ENCODE measurements at regions not wholly inside any gene's neighbourhood (a gene's known extent, or its start where the extent isn't known, plus 50 kb on each side); places are given as distances from the start of the nearest gene placed in this dataset.

- no peak for DNase-seq (ENCODE audit: low spot score)
- no peak overlapping the region for H3K27ac ChIP-seq
- TF ChIP-seq CTCF (IDR thresholded peaks at IDR 0.05): no peak
- no peak overlapping the region for H3K4me3 ChIP-seq
These were observed 645.9 kb downstream of the PCDH7 start for GRCh38 chr4:31366041-31366440.

GRCh38 chr4:31370866-31371465 lies 650.8 kb downstream of the PCDH7 start:
- H3K27ac ChIP-seq: no peak overlapping the region
- TF ChIP-seq CTCF (IDR thresholded peaks at IDR 0.05): peak; percentile 37
- DNase-seq (ENCODE audit: low spot score): no peak
- no peak overlapping the region for H3K4me3 ChIP-seq

GRCh38 chr4:31374256-31374960 lies 654.2 kb downstream of the PCDH7 start:
- DNase-seq (ENCODE audit: low spot score): no peak
- H3K27ac ChIP-seq: no peak overlapping the region
- no peak for TF ChIP-seq CTCF (IDR thresholded peaks at IDR 0.05)
- H3K4me3 ChIP-seq: no peak overlapping the region

- DNase-seq (ENCODE audit: low spot score): no peak
- H3K27ac ChIP-seq: no peak overlapping the region
- H3K4me3 ChIP-seq: no peak overlapping the region
- no peak for TF ChIP-seq CTCF (IDR thresholded peaks at IDR 0.05)
These were observed 655.8 kb downstream of the PCDH7 start for GRCh38 chr4:31375936-31376335.

- no peak for TF ChIP-seq CTCF (IDR thresholded peaks at IDR 0.05)
- no peak for DNase-seq (ENCODE audit: low spot score)
- Histone ChIP-seq H3K27ac (no peak overlapping the region), H3K4me3 (no peak overlapping the region)
These were observed 659.2 kb downstream of the PCDH7 start for GRCh38 chr4:31379364-31379763.

- no peak for DNase-seq (ENCODE audit: low spot score)
These were observed 663.6 kb downstream of the PCDH7 start for GRCh38 chr4:31383767-31384166.

More at GRCh38 chr4:31383767-31384166, 663.6 kb downstream of the PCDH7 start:
- H3K4me3 ChIP-seq: no peak overlapping the region
- no peak for TF ChIP-seq CTCF (IDR thresholded peaks at IDR 0.05)
- H3K27ac ChIP-seq: no peak overlapping the region
